Hypothalamus (tissue), 51 donors: ENCODE measurements at regions not wholly inside any gene's neighbourhood (a gene's known extent, or its start where the extent isn't known, plus 50 kb on each side); places are given as distances from the start of the nearest gene placed in this dataset.
"Not testable (repeated sequence)": the region's sequence is repeated elsewhere in the genome, so short reads cannot be mapped to it uniquely, and the experiment has no call there.

Experiments
- DNase-seq, 51 donors: peaks; one replicate each; lab custom pipeline; 2025; lab: John Stamatoyannopoulos, UW

DNA sequence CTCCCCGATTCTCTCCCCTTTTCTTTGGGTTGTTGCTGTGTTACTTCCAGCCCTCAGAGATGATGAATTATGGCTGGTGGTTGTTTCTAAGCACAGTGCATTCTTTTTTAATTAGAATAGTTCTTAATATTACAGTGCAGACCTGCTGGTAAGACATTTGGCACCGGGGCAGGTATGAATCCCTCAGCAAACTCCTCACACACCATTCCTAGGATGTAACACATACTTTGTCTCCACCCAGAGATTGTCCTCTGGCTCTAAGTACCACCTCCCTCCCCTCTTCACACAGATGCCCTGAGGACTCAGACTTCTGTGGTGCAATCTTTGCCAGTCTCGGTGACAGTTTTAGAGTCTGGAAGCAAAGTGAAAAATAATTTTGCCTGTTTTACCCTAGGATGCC is 143.1 kb downstream of the HLX start:
- DNase-seq: no peak

DNA sequence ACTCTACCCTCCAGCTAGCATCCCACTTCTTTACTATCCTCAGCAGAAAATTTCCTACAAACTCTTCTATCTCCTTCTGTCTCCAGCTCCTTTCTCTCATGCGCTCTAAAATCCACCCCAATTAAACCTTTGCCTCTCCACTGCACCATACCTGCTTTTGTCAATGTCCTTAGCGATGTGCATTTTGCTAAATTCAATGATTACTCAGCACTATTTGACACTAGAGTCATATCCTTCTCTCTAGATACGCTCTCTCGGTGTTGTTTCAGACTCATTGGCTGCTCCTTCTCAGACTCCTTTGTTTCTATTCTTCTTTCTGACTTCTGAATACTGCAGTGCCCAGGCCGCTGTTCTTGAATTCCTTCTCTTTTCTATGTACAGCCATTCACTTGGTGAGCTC is 144.2 kb downstream of the HLX start:
- DNase-seq: no peak

DNA sequence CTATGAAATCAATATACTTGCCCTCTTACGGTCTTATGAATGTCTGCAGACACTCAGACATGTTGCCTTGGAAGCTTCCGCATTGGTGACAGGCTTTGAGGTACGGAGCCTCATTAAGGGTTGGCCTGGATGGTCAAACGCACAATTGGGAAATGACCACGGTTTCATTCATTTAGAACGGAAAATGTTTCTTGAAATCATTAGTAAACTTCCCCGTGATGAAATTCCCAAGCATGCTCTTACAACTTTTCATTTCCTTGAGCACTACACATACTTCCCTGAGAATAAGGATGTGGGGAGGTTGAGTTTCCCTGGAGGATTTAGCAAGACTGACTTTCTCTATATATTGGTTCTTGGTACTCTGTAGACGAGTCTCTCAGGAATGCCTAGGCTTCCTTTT is 146.3 kb downstream of the HLX start:
- DNase-seq: no peak

DNA sequence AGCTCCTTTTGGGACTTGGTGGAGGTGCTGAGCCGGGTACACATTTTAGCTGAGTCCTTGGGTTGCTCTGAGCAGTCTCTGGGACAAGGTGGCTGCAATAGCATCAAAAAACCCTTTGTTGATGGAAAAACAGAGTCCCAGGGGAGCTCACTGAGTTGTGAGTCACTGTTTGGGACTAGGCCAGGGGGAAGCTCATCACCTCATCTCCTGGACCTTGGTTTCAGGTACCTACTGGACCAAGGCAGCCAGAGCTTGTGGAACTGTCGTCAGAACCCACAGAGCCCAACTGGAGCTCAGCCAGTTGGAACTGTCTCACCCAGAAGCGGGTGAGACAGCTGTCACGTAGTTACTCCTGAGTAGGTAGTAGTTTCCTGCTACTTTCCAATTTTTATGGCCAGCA is 146.7 kb downstream of the HLX start:
- no peak for DNase-seq

DNA sequence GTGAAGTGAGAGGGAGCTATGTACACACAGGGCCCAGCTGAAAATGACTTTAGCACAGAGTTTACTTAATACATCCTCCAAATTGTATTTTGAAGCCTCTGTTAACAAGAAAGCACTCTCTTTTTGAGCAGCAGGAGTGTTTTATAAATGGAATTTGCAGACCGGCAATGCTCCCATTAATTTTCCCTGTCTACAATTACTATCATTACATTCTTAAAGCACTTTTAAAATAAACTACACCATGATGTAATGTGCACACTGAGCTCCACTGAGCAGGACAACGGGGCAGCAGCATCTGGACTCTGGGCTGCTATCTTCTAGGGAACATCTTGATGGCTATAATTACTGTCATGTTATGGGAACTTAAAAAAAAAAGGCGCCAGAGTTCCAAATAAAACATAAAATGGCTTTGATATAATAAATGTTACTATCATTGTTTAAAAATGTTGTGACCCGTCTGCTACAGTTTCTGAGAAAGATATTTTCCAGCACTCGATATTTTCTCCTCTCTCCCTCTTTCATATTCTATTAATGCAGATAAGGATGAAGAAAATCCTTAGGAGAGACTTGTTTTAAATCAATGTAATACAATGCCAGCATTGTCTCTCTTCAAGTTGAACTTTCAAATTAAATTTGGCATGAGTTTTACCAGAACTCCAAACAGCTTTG is 150.9 kb downstream of the HLX start:
- DNase-seq: no peak

DNA sequence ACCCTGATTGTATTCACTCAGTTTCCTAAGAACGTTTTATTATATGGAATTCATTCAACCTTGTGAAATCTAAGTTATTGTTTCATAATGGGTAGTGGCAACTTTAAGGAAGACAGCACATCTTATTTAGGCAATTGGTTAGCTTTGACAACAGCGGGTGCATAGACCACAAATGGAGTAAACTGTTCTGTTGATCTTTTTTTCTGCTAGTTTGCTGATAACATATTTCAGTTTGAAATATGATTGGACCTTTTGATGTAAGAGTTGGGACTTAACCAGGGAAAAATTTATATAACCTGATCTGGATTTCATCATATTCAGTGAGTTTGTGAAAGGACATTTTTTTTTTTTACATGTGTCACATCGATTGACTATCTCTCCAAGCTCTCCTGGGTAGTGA is 151.7 kb downstream of the HLX start:
- no peak for DNase-seq

DNA sequence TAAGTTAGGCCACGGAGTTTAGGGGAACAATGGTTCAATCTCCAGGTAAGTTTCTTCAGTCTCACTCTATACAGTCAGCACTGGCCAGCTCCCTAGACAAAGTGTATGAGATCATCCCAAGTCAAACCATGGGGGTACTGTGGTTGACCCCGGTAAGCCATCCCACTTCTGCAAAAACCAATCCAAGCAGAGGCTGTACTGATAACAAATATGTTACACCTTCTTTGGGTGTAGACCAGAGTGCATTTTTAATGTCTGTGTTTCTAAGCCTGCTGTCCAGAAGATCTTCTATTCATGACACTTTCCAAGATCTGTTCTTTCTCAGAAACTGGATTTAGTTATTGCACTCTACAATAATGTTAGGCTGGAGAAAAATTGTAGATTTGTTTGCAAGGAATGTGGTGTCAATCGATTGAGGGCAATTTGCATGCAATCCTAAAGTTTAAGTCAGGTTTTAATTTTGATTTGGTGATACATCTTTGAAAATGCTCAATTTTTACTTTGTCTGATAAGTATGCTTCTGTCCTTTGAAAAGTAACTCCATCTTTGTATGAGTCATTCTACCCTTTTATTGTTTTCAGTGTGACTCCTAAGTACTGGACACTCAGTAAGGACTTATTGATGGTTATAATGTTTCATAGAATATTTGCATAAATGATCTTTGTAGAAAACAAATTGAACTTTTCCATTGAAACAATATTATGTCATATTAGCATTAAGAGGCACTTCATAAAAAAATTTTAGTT is 152.4 kb downstream of the HLX start:
- no peak for DNase-seq

DNA sequence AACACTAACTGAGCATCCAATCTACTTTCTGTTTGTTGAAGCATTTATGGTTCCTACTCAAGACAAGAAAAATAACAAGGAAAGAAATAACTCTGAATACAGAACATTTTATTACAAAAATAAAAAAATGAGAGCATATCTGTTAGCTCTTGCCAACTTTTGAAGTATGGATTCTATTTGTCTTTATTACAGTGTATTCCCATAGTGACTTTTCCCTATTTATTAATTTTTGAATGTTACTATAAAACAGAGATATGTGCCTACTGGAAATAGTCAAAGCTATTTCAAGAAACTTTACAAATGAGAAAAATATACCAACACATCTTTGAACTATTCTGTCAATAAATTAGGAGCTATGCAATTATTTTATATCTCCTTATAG is 153.0 kb downstream of the HLX start:
- no peak for DNase-seq

DNA sequence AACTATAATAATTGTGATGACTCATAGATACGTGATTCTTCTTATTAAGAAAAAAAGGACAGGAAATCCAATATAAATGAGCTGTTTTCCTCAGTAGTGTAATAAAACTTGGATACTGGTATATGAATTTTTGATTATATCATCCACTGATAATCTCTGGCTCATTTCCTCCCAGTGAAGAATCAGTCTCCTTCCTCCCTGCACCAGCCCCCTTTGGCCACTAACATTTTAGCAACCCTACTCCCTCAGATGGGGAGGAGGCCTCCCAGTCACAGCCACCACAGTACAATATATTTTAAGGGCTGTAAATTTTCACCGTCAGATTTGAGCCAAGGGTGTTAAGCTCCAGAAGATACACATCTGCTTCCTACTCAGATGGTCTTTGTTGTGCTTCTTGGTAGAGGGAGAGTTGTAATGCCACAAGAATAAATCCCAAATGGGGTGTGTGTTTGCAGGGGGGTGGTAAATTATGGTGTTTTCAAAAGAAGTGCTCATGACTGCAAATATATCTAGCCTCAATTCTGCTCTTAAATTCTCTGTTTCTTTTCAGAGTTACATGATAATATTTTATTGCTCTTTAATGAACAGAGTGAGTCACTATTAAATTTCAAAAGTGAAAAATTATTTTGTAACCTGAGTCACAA is 153.5 kb downstream of the HLX start:
- DNase-seq: peak in 1 of 51 donors; percentile 4

DNA sequence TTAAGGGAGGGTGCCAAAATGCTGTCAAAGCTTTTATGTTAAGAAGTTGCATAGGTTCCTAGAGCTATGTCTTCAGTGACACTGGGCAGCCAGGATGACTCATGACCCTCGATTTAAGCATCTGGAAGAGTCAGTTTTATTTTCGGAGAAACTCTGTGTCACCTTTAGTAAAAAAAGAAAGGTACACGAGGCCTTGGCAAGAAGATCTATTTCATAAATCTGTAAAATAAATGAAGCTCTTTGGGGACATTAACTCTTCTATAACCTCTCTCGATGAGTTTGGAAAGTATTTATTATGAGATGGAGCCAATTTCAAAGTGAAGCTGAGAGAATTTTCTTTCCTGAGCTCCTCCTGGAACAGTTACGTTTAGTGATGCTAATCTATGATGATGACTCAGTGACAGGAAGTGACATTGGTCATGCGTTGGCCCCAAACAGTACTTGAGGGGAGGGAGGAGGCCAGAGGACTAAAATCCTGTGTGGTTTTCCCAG is 156.5 kb downstream of the HLX start:
- no peak for DNase-seq

DNA sequence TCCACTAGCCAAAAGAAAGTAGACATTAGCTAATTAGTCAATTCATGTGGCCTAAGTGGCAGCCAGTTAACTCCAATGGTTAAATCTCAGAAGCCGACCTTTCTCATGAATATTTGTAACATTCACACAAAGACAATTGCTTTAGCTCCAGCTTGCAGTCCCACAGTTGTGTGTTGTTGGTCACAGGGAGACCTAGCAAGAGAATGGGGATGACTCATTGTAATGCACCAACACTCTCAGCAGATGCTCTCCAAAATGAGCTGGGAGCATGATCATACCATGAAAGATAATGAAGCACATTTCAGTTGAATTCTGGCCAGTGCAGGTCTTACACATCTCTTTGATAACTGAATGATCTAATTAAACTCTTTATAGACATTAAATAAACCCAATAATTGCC is 160.4 kb downstream of the HLX start:
- DNase-seq: no peak

DNA sequence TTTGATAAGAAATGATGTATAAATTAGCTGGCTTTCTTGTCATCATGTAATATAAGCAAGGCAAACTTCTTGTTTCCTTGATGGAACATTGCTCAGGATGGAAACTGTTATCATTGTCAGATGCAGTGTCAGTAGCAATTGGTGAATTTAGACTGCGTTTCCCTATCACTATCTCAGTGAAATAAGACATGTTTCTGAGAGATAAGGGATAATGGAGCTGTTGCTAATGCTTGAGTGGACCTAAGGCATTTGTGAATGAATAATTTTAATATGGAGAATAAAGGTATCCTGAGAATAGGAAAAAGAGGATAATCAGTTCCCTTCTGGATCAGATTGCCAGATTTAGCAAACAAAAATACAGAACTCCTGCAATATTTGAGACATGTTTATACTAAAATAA is 160.9 kb downstream of the HLX start:
- no peak for DNase-seq

DNA sequence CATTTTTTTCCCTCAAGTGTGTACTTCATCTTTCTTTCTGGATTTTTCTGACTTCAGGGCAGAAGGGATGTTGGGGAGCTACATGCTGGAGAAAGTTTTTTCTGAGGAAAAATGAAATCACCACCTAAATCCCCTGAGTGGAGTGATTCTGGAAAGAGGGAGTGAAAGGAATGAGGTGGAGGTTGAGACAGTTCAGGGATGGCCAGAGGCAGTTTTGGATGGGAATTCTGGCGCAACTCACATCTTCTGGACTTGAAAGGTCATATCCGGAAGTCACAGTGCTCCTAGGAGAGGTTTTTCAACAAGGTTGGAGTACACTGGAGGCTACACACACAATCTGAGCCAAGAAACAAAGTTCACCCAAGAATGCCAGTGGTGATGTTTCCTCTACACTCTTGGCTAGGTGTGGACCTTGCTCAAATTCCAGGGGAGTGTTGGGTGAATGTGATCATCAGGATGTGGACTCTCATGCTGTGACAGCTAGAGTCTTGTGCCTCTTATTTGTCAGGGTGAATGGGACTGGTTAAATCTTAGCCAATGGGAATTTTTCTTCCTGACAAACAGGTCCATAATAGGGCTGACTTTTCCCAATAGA is 161.5 kb downstream of the HLX start:
- no peak for DNase-seq

DNA sequence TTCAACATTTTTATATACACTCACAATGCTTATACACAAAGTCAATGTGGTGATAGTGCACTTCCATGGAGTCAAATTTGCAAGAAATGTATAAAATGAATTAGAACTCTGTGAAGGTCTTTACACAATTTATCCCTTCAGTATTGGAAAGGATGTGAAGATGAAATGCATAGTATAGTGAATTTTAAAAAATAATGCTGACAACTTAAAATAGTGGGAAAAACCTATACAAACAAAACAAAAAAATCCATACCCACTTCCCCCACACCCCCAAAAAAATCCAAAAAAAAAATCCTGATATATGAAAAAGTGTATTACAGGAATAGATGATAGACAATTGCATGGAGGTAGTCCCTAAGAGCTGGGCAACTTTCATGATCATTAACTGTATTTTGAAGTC is 165.3 kb downstream of the HLX start:
- DNase-seq: no peak

DNA sequence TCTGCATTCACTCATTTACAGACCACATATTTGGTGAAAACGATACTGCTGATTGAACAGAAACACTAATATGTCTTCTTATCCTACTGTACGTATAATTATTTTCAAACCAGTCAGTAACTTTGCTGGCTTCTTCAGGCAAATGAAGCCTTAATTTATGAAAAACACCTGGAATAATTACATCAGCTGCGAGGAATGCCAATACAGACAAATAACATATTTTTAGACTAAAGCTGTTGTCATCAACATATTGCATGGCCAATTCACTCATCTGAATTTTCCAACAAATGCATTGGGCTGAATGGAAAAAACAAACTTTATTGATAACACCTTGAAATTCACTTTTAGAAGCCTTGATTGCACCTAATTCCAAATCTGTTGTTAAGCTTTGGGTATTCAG is 165.9 kb downstream of the HLX start:
- DNase-seq: no peak

DNA sequence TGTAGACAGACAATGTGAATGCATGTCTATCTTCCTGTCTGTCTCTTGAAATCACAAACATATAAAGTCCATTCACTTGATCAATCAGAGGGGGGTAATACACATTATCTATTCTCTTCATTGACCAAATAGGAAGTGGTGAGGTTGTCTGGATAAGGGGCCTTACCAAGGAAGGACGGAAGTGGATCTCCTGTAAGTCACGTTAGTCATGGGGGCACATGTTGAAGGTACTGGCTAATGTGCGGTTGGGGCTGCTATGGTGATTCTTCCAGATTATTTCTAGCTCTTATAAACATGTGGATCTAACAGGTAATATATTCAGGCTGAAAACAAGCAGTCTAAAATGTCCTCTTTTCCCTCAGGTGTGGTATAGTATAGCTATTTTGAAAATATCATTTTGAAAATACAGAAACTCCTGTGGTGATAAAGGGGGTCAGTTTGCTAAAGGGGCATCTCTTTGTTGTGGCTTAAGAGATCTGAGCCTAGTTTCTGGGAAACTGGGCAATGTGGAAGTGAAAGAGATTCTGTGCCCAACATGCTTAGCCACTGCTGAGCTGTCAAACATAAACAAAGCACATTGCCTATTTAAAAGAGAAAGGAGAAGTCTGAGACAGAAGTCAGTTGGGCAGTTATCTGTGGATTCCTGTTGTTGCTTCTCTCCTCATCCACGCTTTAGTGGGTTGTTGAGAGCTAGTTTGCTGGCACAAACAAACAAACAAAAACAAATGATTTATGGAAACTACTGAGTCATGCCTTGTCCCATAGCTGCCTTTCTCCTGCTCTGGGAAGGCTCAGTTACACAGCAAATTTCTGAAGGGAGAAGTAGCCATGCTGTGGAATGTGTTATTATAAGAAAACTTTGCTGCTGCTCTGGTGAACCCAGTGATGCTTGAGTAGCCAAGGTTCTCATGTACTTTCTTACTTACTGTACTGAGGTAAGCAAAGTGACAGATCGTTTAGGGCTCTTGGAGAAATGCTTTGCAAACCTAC is 166.9 kb downstream of the HLX start:
- DNase-seq: peak in 1 of 51 donors; percentile 1

DNA sequence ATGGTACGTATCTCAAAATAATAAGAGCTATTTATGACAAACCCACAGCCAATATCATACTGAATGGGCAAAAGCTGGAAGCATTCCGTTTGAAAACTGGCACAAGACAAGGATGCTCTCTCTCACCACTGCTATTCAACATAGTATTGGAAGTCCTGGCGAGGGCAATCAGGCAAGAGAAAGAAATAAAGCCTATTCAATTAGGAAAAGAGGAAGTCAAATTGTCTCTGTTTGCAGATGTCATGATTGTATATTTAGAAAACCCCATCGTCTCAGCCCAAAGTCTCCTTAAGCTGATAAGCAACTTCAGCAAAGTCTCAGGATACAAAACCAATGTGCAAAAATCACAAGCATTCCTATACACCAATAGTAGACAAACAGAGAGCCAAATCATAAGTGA is 172.1 kb downstream of the HLX start:
- not testable (repeated sequence) for DNase-seq

DNA sequence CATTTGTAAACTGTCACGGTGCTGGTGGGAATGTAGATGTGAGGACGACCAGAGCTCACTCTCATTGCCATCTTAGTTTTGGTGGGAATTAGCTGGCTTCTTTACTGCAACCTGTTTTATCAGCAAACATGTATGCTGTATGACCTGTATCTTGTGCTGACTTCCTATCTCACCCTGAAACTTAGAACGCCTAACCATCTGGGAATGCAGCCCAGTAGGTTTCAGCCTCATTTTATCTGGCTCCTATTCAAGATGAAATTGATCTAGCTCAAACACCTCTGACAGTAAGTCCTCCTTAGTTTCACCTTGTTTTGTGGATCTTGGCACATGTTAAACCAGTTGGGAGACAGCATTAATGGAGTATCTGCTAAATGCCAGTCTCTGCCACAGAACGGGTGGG is 174.6 kb downstream of the HLX start:
- no peak for DNase-seq

DNA sequence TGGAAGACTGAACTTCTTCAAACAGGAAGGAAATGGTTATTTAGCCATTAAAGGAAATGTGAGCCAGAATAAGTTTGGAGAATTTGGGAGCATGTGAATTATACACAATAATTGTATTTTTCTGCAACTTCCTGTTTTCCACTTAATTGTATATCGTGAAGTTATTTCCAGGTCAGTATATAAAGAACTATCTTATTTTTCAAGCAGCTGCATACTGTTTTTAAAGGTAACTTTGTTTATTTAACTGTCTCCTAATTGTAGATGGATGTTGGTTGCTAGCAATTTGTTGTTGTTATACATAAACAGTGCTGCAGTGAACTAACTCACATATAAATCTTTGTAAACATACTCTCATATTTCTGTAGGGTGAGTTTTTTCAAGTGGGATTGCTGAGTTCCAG is 180.3 kb downstream of the HLX start:
- DNase-seq: no peak

DNA sequence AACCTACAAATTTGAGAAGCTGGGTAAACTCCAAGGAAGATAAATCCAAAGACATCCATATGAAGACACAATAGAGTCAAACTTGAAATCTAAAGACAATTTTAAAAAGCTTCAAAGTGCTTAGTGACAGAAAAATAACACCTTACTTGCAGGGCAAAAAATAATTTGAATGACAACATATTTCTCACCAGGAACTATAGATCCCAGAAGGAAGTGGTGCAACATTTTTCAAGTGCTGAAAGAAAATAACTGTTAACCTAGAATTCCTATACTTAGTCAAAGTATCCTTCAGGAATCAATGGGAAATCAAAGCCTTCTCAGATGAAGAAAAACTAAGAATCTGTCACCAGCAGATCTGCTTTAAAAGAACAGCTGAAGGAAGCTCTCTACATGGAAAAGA is 184.4 kb downstream of the HLX start:
- no peak for DNase-seq
